Heart right ventricle (tissue), 16 donors: ENCODE measurements at regions not wholly inside any gene's neighbourhood (a gene's known extent, or its start where the extent isn't known, plus 50 kb on each side); places are given as distances from the start of the nearest gene placed in this dataset.

ENCODE experiments used
- ATAC-seq, 8 donors: fragments of 200-7000 bp; cut with Tn5 transposase; one replicate each; pipeline ENCODE4 v1.9.1; 2020; ENCODE audit warnings: mild to moderate bottlenecking in 8 of 8, moderate library complexity in 8 of 8, moderate number of reproducible peaks in 1 of 8
- DNase-seq, 2 donors: peaks; one replicate each; pipeline ENCODE4 v3.0.0-alpha.2; 2020
- H3K27ac ChIP-seq, 10 donors: fragments of 200-600 bp; sonication (generic) in 2 of 10; one replicate each; pipeline versions ENCODE4 v1.5.0 to v1.8.0; 2020 to 2022; ENCODE audit warnings: mild to moderate bottlenecking in 3 of 10
- H3K27me3 ChIP-seq, 7 donors: fragments of 200-600 bp; one replicate each; pipeline ENCODE4 v1.8.0; 2021 to 2022; ENCODE audit warnings: mild to moderate bottlenecking in 2 of 7
- H3K36me3 ChIP-seq, 9 donors: fragments of 200-600 bp; sonication (generic) in 1 of 9; one replicate each; pipeline versions ENCODE4 v1.5.0 to v1.8.0; 2020 to 2022; ENCODE audit warnings: mild to moderate bottlenecking in 2 of 9
- H3K4me1 ChIP-seq, 9 donors: fragments of 200-600 bp; sonication (generic) in 1 of 9; one replicate each; pipeline versions ENCODE4 v1.5.0 to v1.8.0; 2020 to 2022; ENCODE audit warnings: mild to moderate bottlenecking in 4 of 9
- H3K4me3 ChIP-seq, 10 donors: fragments of 200-600 bp; sonication (generic) in 2 of 10; one replicate each; pipeline versions ENCODE4 v1.5.0 to v1.8.0; 2020 to 2022; ENCODE audit warnings: mild to moderate bottlenecking in 7 of 10, moderate library complexity in 2 of 10
- H3K9me3 ChIP-seq, 11 donors: fragments of 200-600 bp in 10 of 11; sonication (generic) in 2 of 11; one replicate each; pipeline versions ENCODE4 v1.5.0 to v1.8.0; 2013 to 2022; ENCODE audit warnings: mild to moderate bottlenecking in 2 of 11, control low read depth in 1 of 11, moderate library complexity in 1 of 11
- CTCF ChIP-seq, 9 donors: fragments of 200-600 bp; sonication (generic) in 2 of 9; IDR thresholded peaks; one replicate each; pipeline versions ENCODE4 v1.5.0 to v1.8.0; 2021 to 2022; ENCODE audit warnings: antibody characterized with exemption in 9 of 9, mild to moderate bottlenecking in 5 of 9, moderate library complexity in 1 of 9
- WGBS, 2 donors: extraction: QIAGEN DNeasy Blood & Tissue Kit; methylation state at CpG; one replicate each; pipeline ENCODE4 v1.1.7; 2013; ENCODE audit warnings: inconsistent platforms in 1 of 2; 5-methylcytosine and 5-hydroxymethylcytosine counted together
- intact Hi-C, 10 donors: fragments of 100-400 bp; cut with DNase I; formaldehyde crosslinking; loops; one replicate each; pipeline versions ENCODE4 v1.11.1 to v1.14.2; 2022
- donor health status: Arrhythmogenic right ventricular cardiomyopathy.
- donor health status: ischemic (EF 13 %, LVEDD 7.1; RV severe dilation, severe dysfunction).
- donor health status: healthy with polysubstance abuse.
- donor health status: DM: no; HTN: yes; CAD: no.
- donor health status: DM: no; HTN: no; CAD: no.
- donor health status: ischemic (EF 25% LVEDD 6.9; RV normal size, moderate dysfunction).
- donor health status: ischemic (EF 25% LVEDD 5.7; RV mildly dilated, moderate dysfunction).
- donor health status: healthy.
- donor health status: DM: yes; HTN: yes; CAD: no.
- donor health status: Ischemic cardiomyopathy.
- donor health status: ischemic (EF 35%, LVEDD 5.7; RV mildly dilated, moderate dysfunction).
- donor health status: nonischemic (EF 11% LVEDD 7.7; RV severe dilation, severe dysfunction).
- donor health status: DM: yes; HTN: yes; CAD: no.
- donor health status: PGD.
- donor health status: ischemic (EF 29% LVEDD 5.4; RV normal size, mild dysfunction).
- donor health status: nonischemic (EF 23%, LVEDD 6.1; RV moderate dilation, normal function).

GRCh38 chr3:116871905-116872304 is 162.3 kb downstream of the TUSC7 start:
- Histone ChIP-seq H3K9me3 (peaks cover 0 to 8% (median 0%) of the 10 kb centered on the region in 11 donors), H3K4me1 (no peaks in the 10 kb centered on the region), H3K27me3 (peaks cover 0 to 3% (median 0%) of the 10 kb centered on the region in 7 donors), H3K4me3 (no peak overlapping the region), H3K27ac (no peak overlapping the region), H3K36me3 (no peaks in the 10 kb centered on the region)
- DNase-seq = no peak
- ATAC-seq = no peak
- TF ChIP-seq CTCF (IDR thresholded peaks at IDR 0.05) = no peak
- intact Hi-C loops = no loop called here
- WGBS, 2 donors = 69 to 70% methylated on average over 1 of the region's 1 CpG

- Histone ChIP-seq H3K4me1 (no peaks in the 10 kb centered on the region), H3K27me3 (no peaks in the 10 kb centered on the region), H3K9me3 (peaks cover 0 to 8% (median 0%) of the 10 kb centered on the region in 11 donors), H3K36me3 (no peaks in the 10 kb centered on the region), H3K4me3 (no peak overlapping the region), H3K27ac (no peak overlapping the region)
- no peak for TF ChIP-seq CTCF (IDR thresholded peaks at IDR 0.05)
- WGBS, 2 donors = 25 to 35% methylated on average over 2 of the region's 2 CpGs
- ATAC-seq (no peak), DNase-seq (no peak)
- intact Hi-C loops = no loop called here
Measured at GRCh38 chr3:116872688-116873087, 163.1 kb downstream of the TUSC7 start.

- Histone ChIP-seq H3K27me3 (no peaks in the 10 kb centered on the region), H3K27ac (no peak overlapping the region), H3K4me3 (no peak overlapping the region), H3K36me3 (no peaks in the 10 kb centered on the region), H3K4me1 (no peaks in the 10 kb centered on the region), H3K9me3 (peaks cover 0 to 8% (median 0%) of the 10 kb centered on the region in 11 donors)
- intact Hi-C loops = no loop called here
- DNase-seq (no peak), ATAC-seq (no peak)
- WGBS, 2 donors = 85 to 94% methylated on average over 3 of the region's 3 CpGs
- no peak for TF ChIP-seq CTCF (IDR thresholded peaks at IDR 0.05)
Measured at GRCh38 chr3:116873142-116873541, 163.6 kb downstream of the TUSC7 start.

- WGBS, 2 donors = 86 to 95% methylated on average over 3 of the region's 3 CpGs
- no peak overlapping the region for H3K27ac ChIP-seq
Measured at GRCh38 chr3:116877968-116878367, 168.4 kb downstream of the TUSC7 start.

More at GRCh38 chr3:116877968-116878367, 168.4 kb downstream of the TUSC7 start:
- no peaks in the 10 kb centered on the region for H3K27me3 ChIP-seq
- intact Hi-C loops = no loop called here
- H3K9me3 ChIP-seq = peaks cover 0 to 12% (median 0%) of the 10 kb centered on the region in 11 donors
- TF ChIP-seq CTCF (IDR thresholded peaks at IDR 0.05) = no peak
- H3K4me3 ChIP-seq = no peak overlapping the region
- ATAC-seq (no peak), DNase-seq (no peak)
- H3K36me3 ChIP-seq = no peaks in the 10 kb centered on the region
- H3K4me1 ChIP-seq = no peaks in the 10 kb centered on the region
